ENCODE measurements at regions not wholly inside any gene's neighbourhood (a gene's known extent, or its start where the extent isn't known, plus 50 kb on each side); places are given as distances from the start of the nearest gene placed in this dataset.

DNA sequence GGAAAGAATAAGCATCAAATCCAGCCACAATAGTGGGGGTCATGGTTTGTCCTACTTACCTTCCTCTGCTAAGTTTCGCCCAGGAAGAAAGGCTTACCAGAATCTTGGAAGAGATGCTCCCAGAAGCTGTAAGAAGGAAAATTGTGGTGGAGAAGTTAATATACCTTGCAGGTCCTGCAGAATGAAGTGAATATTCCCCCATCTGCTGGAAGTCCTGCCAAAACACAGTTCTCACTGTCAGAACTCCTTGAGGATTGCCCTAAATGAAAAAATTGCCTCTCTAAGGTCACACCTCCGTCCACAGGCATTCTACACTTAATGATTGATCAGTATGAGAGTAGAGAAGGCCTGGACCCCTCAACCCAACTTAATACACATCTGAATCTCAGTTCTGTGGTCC is 78.4 kb upstream of the RGS21 start:
- in situ Hi-C loops (cut with MboI; ENCODE audit: low pct_unique_long_range_greater_than_20kb, low sequenced_read_pairs), result no loop called here
- no peak for DNase-seq

DNA sequence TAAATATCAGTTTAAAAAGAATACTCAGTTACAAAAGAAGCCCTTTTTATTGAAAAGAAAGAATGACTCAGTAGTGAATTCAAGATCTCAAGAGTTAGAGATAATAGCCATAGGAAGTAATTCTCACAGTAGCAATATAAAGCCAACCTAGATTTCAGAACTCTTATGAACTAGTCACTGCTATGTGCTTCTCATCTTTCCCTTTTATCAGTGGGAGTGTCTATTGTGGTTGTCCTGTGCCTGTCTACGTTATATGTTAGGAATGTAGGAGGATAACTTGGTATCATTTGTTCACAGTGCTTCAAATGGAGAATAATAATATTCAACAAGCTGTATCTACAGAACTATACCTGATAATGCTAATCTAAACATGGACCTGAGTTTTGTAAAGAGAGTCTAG is 73.1 kb upstream of the RGS21 start:
- no peak for DNase-seq
- in situ Hi-C loops (cut with MboI; ENCODE audit: low pct_unique_long_range_greater_than_20kb, low sequenced_read_pairs), result no loop called here

DNA sequence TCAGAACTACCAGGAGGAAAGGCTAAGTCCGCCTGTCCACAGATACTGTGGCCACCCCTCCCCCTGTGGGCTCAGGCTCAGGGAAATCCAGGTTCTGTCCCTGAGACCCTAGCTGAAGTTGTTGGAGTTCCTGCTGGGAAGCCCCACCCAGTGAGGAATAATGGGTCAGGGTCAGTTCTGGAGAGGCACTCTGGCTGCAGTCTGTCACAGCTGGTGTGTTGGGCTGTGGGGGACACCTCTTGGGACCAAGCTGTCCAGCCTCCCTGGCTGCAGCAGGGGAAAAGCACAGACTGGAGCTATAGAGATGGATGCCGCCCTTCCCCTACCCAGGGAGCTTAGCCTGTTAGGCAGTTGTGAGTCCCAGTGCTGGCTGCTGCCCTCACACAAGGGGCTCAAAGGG is 65.1 kb upstream of the RGS21 start:
- in situ Hi-C loops (cut with MboI; ENCODE audit: low pct_unique_long_range_greater_than_20kb, low sequenced_read_pairs), result no loop called here

GRCh38 chr1:192252776-192253175 is 64.0 kb upstream of the RGS21 start:
- DNase-seq, result no peak
- in situ Hi-C loops (cut with MboI; ENCODE audit: low pct_unique_long_range_greater_than_20kb, low sequenced_read_pairs), result no loop called here

More for the DNA sequence above, 65.1 kb upstream of the RGS21 start:
- no peak for DNase-seq

- in situ Hi-C loops (cut with MboI; ENCODE audit: low pct_unique_long_range_greater_than_20kb, low sequenced_read_pairs), result no loop called here
- DNase-seq, result peak; percentile 65
Measured at GRCh38 chr1:192256674-192257334, 60.0 kb upstream of the RGS21 start.

GRCh38 chr1:192260076-192260475 is 56.7 kb upstream of the RGS21 start:
- in situ Hi-C loops (cut with MboI; ENCODE audit: low pct_unique_long_range_greater_than_20kb, low sequenced_read_pairs), result no loop called here

DNA sequence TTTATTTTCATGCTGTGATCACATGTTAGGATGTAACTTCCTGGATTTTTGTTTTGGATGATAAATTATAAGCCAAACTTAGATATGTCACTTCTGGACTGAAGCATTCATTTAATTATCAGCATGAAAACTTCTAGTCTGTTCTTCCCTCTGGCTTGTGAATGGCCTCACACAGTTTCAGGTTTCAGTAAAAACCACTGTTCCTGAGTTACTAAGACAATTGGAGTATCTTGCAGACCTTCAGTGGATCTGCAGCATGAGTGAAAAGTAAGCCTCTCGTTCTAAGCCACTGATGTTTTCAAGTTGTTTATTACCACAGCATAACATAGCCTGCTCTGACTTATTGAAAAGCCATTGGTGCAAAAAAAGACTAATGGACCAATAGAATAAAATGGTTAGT is 55.3 kb upstream of the RGS21 start:
- in situ Hi-C loops (cut with MboI; ENCODE audit: low pct_unique_long_range_greater_than_20kb, low sequenced_read_pairs), result no loop called here
- DNase-seq, result no peak

More at GRCh38 chr1:192260076-192260475, 56.7 kb upstream of the RGS21 start:
- DNase-seq, result no peak

- no peak for DNase-seq
- in situ Hi-C loops (cut with MboI; ENCODE audit: low pct_unique_long_range_greater_than_20kb, low sequenced_read_pairs), result no loop called here
Measured at GRCh38 chr1:192263436-192263835, 53.4 kb upstream of the RGS21 start.

- in situ Hi-C loops (cut with MboI; ENCODE audit: low pct_unique_long_range_greater_than_20kb, low sequenced_read_pairs), result no loop called here
- no peak for DNase-seq
Measured at GRCh38 chr1:192265516-192266173, 51.1 kb upstream of the RGS21 start.

- DNase-seq, result no peak
- in situ Hi-C loops (cut with MboI; ENCODE audit: low pct_unique_long_range_greater_than_20kb, low sequenced_read_pairs), result no loop called here
Measured at GRCh38 chr1:192266645-192267044, 50.1 kb upstream of the RGS21 start.

Data from KBM-7 (cell line).